Ureter (tissue), 1 donor: ENCODE measurements at regions not wholly inside any gene's neighbourhood (a gene's known extent, or its start where the extent isn't known, plus 50 kb on each side); places are given as distances from the start of the nearest gene placed in this dataset.

Source experiments
- DNase-seq: peaks from one replicate; pipeline ENCODE4 v3.0.0-alpha.2; 2020; ENCODE audit warnings: low spot score
- donor health status: DM: yes; HTN: yes; CAD: no.

DNA sequence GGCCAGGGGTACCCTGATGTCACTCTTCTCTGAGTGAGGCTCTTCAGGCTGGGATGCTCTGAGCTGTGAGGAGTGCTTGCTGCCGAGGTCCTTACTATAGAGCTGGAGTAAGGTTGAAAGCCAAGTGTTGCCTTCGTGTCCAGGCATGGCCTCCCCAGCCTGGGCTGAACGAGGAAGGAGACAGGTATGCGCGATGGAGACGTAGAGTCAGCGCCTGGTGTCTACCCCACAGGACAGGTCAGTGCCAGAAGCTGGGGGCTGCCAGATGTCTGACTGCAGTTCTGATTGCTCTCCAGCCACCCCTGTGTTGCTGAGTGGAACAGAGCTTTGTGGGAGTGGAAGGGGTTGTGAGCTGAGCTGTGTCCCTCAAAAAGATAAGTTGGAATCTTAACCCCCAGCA, 135.8 kb upstream of the AJAP1 start:
- DNase-seq = no peak

DNA sequence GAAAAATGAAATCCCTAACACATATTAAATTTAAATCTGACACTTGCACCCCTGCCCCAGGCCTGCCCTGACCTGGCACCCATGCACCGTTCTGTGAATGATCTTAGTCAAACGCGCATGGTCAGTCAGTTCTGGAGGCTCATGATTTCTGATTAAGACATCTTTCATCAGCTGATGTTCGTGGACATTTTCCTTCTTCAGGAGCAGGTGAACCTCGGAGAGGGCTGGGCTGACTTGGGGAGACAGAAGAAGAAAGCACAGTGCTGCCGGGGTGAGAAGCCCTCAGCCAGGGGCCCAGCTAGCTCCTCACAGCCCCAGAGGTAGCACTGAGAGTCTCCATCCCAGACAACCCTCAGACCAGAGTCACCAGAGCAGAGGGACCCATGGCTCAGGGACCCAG, 134.5 kb upstream of the AJAP1 start:
- DNase-seq = no peak

GRCh38 chr1:4523551-4523950, 130.9 kb upstream of the AJAP1 start:
- no peak for DNase-seq

DNA sequence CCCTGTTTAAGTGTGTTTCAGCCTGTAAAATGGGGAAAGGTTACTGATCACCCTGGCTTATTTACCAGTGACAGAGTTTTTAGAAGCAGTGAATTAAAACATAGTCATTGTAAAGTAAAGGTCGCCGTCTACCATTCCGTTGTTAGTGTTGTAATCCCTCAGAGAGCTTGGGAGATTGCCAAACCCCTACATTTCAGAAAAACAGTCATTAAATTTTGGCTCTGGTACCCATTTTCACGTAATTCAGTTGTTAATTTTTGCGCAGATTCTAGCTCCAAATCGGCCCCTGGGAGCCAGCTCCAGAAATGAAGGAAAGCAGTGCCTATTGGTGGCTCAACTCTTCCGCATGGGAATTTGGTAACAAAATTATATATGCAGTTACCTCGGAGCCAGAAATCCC, 127.7 kb upstream of the AJAP1 start:
- no peak for DNase-seq

- no peak for DNase-seq
These were observed 126.6 kb upstream of the AJAP1 start for GRCh38 chr1:4527819-4528218.

GRCh38 chr1:4528590-4528989, 125.8 kb upstream of the AJAP1 start:
- no peak for DNase-seq

DNA sequence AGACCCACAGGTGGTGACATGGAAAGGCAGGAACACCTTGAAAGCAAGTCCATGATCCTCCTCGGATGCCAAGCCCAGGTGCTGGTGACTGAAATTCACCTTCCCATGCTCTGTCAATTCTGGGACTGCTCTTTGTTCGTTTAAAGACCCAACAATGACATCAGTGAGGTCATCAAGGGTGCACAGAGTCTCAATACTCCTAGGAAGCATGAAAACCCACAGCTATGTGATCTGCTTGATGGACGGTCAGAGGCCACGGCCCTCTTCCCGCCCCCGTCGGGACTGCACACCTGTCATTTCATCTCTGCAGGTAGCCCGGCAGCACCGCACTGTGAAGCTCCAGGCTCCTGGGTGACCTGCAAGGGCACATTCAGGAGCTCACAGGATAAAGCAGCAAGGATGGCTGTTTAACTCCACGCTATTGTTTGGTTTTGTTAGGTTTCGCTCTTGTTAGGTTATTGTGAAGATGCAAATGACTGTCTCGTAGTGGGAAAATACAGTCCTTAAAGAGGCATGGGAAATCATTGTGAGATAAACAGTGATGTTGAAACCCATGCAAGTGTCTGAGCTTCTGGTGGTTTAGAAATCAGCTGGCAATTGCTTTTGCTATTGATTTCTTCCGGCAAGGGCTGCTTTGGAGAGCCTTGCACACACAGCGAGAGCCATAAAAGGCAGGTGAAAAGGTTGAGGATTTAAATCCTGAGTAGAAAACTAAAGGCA, 124.8 kb upstream of the AJAP1 start:
- DNase-seq = no peak

DNA sequence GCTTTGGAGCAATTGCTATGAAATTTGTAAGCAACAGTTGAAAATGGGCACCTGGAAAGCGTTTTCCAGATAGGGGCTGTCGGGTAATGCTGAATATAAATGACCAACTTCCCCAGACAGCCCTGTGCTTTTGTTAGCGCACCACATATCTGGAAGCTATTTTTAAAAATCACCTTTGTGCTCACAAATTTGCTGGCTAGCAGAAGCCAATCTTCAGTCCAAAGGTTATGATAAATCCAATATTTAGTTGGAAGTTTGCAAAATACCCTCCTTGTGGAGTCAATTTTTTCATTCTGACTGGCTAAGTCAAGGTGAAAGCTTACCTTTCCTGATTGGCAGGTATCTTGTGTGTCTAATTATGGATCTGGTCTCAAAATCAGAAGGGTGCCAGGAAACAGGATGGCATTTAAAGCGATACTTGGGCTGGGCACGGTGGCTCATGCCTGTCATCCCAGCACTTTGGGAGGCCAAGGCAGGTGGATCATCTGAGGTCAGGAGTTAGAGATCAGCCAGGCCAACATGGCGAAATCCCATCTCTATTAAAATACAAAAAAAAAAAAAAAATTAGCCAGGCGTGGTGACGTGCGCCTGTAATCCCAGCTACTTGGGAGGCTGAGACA, 124.1 kb upstream of the AJAP1 start:
- no peak for DNase-seq

DNA sequence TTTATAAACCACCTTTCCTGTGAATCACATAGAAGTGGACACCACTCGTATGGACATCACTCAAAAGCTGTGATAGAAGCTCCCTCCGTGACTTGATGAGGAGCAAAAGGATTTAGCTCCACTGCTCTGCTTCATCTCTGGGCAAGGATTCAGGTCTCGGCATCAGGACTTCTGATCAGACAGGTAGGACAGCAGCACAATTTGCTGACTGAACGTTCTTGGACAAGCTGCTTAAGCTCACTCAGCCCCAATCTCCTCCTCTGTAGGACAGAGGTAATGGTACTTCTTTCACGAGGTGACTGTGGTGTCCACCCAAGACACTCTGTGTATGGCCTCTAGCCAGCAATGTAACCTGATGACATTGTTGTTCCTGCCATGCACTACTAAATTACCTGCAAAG, 122.6 kb upstream of the AJAP1 start:
- DNase-seq = no peak

- DNase-seq = no peak
These were observed 121.8 kb upstream of the AJAP1 start for GRCh38 chr1:4532656-4533055.

- DNase-seq = no peak
These were observed 107.5 kb upstream of the AJAP1 start for GRCh38 chr1:4546911-4547310.

- no peak for DNase-seq
These were observed 104.5 kb upstream of the AJAP1 start for GRCh38 chr1:4549930-4550329.

DNA sequence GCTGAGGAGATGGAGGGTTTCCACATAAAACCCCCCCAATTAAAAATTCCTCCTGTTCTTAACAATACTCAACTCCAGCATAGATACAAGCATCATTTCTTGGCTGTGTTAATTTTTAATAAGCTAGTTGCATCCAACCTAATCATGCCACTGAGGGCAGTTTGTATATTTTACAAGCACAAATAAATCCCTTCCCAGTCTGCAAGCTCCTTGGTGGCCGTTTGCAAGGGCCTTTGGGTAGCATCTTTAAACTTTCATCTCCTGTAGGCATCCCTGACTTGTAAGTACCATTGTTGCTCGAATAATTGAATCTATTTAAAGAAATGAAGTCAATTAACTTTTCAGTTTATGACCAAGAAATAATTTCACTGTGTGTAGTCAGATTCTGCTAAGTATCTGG, 103.5 kb upstream of the AJAP1 start:
- no peak for DNase-seq

DNA sequence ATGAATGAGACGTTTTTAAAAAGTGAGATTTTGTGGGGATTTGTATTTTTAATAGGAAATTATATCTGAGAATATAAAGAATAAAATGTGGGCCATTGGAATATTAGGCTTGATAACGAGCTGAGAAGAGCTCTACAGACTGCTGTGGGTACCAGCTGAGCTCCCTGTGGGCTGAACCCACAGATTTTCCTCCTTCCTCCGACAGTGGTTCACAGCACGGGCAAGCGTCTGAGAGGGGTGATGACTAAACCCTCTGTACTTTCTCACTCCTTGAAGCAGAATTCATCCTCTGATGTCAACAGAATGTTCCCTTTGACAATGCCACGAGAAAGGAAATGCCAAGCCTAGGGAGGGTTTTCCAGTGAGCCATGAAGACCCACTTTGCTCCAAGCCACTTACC, 102.7 kb upstream of the AJAP1 start:
- DNase-seq = no peak

- DNase-seq = no peak
These were observed 100.6 kb upstream of the AJAP1 start for GRCh38 chr1:4553761-4554160.

DNA sequence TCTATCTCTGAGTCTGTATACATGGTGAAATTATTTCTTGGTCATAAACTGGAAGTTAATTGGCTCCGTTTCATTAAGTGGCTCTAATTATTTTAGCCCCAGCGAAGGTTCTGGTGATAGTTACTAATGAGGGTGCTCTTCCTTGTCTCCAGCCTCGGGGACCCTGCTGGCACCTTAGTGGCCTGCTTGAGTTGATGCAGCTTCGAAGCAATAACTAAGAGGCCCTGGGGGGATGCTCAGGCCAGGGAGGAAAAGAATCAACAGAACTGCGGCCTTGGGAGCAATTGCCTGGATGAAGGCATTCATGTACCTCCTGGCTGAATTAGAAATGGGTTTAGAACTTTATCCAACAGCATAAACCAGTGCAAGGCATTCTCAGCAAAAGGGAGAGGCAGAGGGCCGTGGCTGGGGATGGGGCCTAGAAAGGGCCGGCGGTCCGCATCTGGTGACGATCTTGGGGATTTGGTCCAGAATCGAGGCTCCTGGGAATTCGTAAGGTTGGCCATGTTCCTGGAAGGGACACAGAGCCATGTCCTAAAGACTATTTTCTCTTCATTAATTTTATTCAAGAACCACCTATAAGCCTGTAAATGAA, 100.0 kb upstream of the AJAP1 start:
- no peak for DNase-seq

DNA sequence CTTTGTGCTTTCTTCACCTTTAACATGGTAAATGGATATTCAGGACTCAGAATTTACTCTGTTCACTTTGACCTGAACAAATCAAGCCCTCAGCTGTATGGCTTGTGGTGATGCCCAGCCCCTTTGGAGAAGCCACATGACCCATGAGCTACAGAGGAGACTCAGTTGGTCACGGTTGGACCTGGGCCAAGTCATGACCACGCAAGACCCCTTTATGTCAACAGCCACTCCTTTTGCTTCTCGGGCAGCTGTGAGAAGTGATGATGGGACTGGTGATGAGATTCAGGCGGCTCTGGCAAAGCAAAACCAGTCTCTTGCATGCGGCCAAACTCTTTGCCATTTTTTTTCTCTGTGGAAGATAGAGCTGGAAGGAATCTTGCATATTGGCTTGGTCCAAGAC, 96.5 kb upstream of the AJAP1 start:
- no peak for DNase-seq

DNA sequence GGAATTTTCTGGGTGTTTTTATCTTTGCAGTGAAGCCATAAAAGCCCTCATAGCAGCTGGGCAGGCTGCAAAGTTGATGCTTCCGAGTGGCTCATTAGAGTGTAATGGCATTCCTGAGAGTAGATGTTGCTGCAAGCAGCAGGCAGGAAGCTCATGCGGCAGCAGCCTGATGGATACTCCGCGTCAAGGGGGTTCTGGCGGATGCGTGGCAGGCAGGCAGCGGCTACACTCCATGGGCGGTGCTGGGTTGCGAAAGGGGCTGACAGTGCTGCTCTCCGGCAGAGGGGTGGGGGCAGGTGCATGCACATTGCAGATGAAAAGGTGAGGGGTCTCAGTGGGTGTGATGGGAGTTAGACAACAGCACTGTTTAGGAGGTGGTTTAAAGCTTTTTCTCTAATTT, 93.2 kb upstream of the AJAP1 start:
- no peak for DNase-seq

DNA sequence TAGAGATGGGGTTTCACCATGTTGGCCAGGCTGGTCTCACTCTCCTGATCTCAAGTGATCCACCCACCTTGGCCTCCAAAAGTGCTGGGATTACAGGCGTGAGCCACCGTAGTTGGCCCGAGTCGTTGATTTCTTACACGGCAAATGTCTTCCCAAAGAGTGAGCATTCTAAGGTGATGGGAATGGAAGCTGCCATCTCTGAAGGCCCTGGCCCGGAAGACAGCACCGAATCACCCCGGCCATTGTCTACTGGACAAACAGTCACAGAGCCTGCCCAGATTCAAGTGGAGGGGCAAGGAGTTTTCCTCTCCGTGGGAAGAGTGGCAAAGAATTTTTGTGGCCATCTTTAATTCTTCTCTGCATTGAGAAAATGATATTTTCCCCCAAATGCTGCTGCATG, 92.1 kb upstream of the AJAP1 start:
- no peak for DNase-seq

GRCh38 chr1:4563586-4563985, 90.8 kb upstream of the AJAP1 start:
- no peak for DNase-seq

DNA sequence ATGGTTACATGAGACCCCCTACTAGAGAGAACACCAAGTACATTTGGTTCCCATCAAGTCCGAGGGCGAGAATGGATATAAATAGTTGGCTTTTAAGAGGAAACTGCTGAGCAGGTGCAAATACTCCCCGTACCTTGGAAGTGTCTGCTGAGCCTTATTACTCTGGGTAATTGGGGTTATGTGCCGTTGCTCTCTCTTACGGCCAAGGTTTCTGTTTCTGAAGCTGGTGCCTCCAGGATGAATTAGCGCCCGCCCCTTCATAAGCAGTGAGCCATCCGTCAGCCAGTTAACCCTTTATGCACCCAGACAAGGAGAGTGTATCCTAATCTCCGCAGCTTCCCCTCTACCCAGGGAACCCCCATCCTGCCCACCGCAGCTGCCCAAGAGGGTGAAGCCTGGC, 90.4 kb upstream of the AJAP1 start:
- no peak for DNase-seq

DNA sequence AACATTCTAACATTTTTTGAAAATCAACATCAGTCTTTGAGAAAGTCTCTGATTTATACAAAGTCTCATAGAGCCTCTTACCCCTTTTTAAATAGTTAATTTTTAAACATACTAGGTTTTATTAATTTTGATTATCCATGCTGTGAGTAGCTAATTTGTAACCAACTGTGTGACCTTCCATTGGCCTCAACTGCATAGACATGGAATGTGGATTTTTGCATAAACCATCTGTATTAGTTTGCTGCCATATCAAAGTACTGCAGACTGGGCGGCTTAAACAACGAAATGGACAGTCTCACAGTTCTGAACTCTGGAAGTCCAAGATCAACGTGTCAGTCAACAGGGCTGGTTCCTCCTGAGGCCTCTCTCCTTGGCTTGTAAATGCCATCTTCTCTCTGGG, 89.2 kb upstream of the AJAP1 start:
- DNase-seq = no peak

- no peak for DNase-seq
These were observed 88.5 kb upstream of the AJAP1 start for GRCh38 chr1:4565801-4566449.
